Cerebellar cortex (tissue), 1 donor: ENCODE measurements at regions not wholly inside any gene's neighbourhood (a gene's known extent, or its start where the extent isn't known, plus 50 kb on each side); places are given as distances from the start of the nearest gene placed in this dataset.

Source experiments
- DNase-seq: peaks from one replicate; pipeline ENCODE4 v3.0.0-alpha.2; 2015; ENCODE audit warnings: low spot score

GRCh38 chr4:187183826-187184225 lies 460.2 kb upstream of the FAT1 start:
- DNase-seq: no peak

GRCh38 chr4:187184508-187184907 lies 460.9 kb upstream of the FAT1 start:
- no peak for DNase-seq

DNA sequence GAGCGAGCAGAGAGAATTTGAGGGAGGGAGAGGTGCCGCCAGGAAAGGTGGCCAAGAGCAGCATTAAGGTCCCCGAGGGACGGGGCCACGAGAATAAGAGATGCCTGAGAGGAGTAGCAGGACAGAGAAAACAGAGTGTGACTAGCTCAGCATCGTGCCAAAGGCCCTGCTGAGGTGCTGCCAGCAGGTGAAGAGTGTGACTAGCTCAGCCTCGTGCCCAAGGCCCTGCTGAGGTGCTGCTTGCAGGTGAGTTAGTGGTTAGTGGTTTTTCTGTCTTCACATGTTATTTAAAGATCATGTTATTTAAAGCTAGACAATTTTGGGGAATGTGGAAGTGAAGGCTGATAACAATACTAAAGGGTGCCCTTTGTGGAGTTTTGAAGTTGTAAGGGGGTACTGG lies 464.5 kb upstream of the FAT1 start:
- DNase-seq: no peak

DNA sequence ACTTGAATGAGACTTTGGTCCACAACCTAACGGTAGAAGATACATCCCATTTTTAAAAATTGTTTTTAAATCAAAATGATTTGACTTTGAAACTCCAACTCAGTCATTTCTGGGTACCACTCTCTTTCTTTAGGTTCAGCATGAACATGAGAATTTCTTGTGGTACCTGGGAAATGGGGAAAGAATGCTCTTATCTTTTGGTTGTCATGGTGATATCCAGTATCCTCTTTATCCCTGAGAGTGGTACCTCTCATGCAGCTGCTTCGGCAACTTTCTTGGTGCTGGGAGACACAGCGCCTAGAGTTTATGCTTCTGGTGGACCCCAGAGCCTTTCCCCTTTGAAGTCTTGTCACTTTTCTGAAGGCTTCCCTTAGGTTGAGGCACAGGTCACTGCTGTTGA lies 465.1 kb upstream of the FAT1 start:
- DNase-seq: no peak

GRCh38 chr4:187190390-187190789 lies 466.7 kb upstream of the FAT1 start:
- no peak for DNase-seq

GRCh38 chr4:187191676-187192075 lies 468.0 kb upstream of the FAT1 start:
- DNase-seq: no peak

DNA sequence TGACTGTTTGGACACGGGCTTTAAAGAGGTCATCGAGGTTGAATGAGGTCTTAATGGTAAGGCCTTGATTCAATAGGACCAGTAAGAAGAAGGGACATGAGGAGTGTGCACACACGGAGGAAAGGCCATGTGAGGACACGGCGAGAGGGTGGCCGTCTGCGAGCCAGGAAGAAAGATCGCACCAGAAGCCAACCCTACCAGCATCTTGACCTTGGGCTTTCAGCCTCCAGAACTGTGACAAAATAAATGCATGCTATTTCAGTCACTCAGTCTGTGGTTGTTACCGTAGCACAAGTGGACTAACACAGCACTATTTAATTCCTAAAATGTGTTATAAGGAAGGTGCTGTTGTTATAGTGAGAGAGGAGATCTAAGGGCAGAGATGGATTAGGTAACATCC lies 468.6 kb upstream of the FAT1 start:
- no peak for DNase-seq

DNA sequence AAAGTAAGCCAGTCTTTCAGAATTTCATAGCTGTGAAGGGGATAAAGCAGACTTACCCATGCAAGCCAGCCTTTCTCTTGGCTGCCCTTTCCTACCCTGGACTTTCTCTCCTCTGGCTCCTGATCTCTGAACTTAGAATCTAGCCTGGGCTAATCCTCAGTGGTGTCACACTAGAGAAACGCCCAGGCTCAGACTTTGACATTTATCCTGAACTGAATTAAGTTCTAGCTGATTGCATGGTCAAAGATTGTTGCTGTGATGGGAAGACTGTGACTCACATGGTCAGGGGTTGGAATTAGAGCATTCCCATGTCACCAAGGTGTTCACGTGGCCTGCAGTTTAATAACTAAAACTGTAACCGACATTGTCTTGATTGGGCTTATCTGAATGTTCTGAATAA lies 469.5 kb upstream of the FAT1 start:
- no peak for DNase-seq

- DNase-seq: peak; percentile 11
Measured at GRCh38 chr4:187204389-187204918, 480.8 kb upstream of the FAT1 start.

- DNase-seq: no peak
Measured at GRCh38 chr4:187207931-187208330, 484.3 kb upstream of the FAT1 start.

DNA sequence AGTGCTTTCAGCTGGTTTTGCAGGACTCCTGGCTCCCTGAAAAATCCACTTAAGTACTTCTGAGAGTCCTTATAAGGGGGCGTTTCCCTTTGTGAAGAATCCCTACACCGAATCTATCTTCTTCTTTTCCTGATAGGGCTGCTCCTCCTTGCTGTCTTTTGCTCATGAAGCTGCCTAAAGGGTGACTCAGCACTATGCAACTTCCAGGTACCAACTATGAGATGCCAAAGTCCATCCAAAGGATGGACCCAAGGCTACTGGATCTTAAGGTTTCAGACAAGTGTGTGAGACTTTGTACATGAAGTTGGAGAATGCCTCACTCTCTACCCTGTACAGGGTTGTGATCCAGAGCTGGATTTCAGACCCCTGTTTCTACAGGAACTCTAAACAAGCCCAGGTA lies 485.0 kb upstream of the FAT1 start:
- no peak for DNase-seq

GRCh38 chr4:187209921-187210613 lies 486.4 kb upstream of the FAT1 start:
- DNase-seq: no peak

GRCh38 chr4:187212446-187213080 lies 488.9 kb upstream of the FAT1 start:
- DNase-seq: no peak

DNA sequence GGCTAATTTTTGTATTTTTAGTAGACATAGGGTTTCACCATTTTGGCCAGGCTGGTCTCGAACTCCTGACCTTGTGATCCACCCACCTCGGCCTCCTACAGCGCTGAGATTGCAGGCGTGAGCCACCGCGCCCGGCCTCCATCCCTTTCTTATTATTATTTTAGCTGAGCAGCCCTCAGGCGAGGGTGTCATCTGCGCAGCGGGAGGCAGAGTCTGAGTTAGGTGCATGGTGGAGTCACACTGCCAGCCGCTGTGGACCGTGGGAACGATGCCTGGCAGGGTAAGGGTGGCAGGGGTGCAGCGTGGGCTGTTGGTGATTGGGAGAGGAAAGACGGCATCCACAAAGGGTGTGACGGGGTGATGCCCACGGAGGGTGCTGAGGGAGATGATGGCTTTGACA lies 491.8 kb upstream of the FAT1 start:
- DNase-seq: no peak

- no peak for DNase-seq
Measured at GRCh38 chr4:187218705-187219245, 495.1 kb upstream of the FAT1 start.

DNA sequence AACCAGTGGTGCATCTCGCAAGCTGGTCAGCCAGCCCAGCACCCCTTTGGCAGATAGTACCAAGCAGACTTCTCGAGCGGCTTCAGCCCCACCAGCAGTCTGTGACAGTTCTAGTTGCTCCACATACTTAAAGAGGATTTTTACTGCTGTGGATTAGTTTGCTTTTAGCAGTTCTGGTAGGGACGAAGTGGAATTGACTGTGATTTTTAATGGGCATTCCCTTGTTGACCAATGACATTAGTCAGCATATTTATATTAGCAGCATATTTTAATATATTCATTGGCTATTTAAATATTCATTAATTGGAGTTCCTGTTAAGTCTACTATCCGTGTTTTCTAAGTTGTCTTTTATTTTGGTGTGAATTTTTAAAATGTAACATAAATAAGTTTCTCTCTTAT lies 500.9 kb upstream of the FAT1 start:
- no peak for DNase-seq

- no peak for DNase-seq
Measured at GRCh38 chr4:187227907-187228704, 504.4 kb upstream of the FAT1 start.

DNA sequence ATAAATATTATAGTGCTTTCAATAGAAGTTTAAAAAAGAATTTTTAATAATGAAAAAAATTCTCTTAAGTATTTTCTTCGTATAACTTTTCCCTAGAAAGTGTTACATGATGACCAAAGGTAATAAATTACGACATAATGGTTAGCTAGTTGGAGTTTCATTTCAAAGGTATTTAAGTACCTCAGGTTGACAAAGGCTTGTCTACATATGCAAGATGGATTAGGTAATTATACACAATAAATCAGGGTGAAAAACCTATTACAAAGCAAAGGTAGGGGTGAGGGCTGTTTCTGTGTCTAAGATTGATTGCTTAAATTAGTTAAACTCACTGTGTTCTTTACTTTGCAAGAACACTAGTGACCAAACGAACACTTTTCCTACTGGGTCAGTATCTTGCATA lies 508.5 kb upstream of the FAT1 start:
- DNase-seq: no peak

DNA sequence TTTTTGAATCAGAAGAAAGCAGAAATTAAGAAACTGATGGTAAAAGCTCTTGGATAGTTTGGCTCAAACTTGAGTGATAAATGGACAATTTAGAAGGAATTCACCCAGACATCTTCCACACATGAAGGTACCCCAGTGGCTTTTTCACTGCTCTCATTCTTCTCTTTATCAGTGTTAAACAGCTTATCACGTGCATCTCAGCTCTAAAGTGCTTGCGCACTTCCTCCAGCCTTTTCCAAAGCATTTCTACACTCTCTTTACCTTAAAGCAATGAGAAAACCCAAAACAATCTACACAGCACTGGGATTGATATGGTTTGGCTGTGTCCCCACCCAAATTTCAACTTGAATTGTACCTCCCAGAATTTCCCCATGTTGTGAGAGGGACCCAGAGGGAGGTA lies 509.1 kb upstream of the FAT1 start:
- no peak for DNase-seq

GRCh38 chr4:187235456-187236170 lies 512.0 kb upstream of the FAT1 start:
- DNase-seq: peak; percentile 76

GRCh38 chr4:187236209-187236890 lies 512.7 kb upstream of the FAT1 start:
- no peak for DNase-seq
